Osteocyte (in vitro differentiated cells): ENCODE measurements at regions not wholly inside any gene's neighbourhood (a gene's known extent, or its start where the extent isn't known, plus 50 kb on each side); places are given as distances from the start of the nearest gene placed in this dataset.
A peak's percentile ranks its signal among the peaks of the same experiment; 100 is the strongest.

Experiments
- DNase-seq: peaks from one replicate; pipeline ENCODE4 v3.0.0; 2021; ENCODE audit warnings: mixed read lengths; ENCODE audit not compliant: unreplicated experiment; ENCODE audit errors: extremely low spot score
- H3K27ac Mint-ChIP-seq: one replicate; pipeline ENCODE4 v1.8.0; 2021; ENCODE audit warnings: mild to moderate bottlenecking, mixed read lengths; ENCODE audit not compliant: unreplicated experiment
- H3K27me3 Mint-ChIP-seq: one replicate; pipeline ENCODE4 v1.8.0; 2021; ENCODE audit warnings: mixed read lengths; ENCODE audit not compliant: unreplicated experiment
- H3K36me3 Mint-ChIP-seq: one replicate; pipeline ENCODE4 v1.8.0; 2021; ENCODE audit warnings: mixed read lengths; ENCODE audit not compliant: unreplicated experiment
- H3K4me1 Mint-ChIP-seq: one replicate; pipeline ENCODE4 v1.8.0; 2021; ENCODE audit warnings: mixed read lengths; ENCODE audit not compliant: unreplicated experiment
- H3K4me3 Mint-ChIP-seq: one replicate; pipeline ENCODE4 v1.8.0; 2021; ENCODE audit warnings: mild to moderate bottlenecking, moderate library complexity, mixed read lengths; ENCODE audit not compliant: unreplicated experiment
- H3K9me3 Mint-ChIP-seq: one replicate; pipeline ENCODE4 v1.8.0; 2021; ENCODE audit warnings: mixed read lengths; ENCODE audit not compliant: unreplicated experiment
- TF ChIP-seq, protein P1 (sequence below): fragments of 200-600 bp; sonication (generic); IDR thresholded peaks from 2 replicates; pipeline ENCODE4 v1.5.0; 2021; ENCODE audit warnings: antibody characterized with exemption, mild to moderate bottlenecking, moderate library complexity

DNA sequence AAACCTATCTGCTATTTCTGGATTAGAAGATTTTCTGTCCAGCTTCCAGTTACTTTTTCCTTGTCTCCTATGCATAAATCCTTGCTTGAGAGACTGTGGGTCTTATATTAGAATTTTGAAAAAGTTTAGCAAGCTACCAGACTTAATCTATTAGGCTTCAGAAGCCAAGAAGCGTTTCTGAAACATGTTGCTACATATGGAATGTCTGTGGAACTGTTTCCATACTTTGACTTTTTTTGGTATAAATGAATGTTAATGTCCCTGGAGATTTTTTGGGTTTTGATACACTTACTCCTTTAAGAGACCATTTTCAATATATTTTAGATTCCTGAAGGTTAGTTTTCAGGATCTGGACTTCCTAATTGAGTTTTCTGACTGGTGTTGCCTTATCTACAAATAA, 191.4 kb upstream of the SGCD start:
- Mint-ChIP-seq H3K4me3 (no peak overlapping the region), H3K36me3 (no peaks in the 10 kb centered on the region), H3K9me3 (peaks cover 4% of the 10 kb centered on the region), H3K27me3 (no peaks in the 10 kb centered on the region), H3K27ac (no peak overlapping the region), H3K4me1 (peaks cover 29% of the 10 kb centered on the region)
- TF ChIP-seq, protein P1, sequence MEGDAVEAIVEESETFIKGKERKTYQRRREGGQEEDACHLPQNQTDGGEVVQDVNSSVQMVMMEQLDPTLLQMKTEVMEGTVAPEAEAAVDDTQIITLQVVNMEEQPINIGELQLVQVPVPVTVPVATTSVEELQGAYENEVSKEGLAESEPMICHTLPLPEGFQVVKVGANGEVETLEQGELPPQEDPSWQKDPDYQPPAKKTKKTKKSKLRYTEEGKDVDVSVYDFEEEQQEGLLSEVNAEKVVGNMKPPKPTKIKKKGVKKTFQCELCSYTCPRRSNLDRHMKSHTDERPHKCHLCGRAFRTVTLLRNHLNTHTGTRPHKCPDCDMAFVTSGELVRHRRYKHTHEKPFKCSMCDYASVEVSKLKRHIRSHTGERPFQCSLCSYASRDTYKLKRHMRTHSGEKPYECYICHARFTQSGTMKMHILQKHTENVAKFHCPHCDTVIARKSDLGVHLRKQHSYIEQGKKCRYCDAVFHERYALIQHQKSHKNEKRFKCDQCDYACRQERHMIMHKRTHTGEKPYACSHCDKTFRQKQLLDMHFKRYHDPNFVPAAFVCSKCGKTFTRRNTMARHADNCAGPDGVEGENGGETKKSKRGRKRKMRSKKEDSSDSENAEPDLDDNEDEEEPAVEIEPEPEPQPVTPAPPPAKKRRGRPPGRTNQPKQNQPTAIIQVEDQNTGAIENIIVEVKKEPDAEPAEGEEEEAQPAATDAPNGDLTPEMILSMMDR: no peak
- no peak for DNase-seq

DNA sequence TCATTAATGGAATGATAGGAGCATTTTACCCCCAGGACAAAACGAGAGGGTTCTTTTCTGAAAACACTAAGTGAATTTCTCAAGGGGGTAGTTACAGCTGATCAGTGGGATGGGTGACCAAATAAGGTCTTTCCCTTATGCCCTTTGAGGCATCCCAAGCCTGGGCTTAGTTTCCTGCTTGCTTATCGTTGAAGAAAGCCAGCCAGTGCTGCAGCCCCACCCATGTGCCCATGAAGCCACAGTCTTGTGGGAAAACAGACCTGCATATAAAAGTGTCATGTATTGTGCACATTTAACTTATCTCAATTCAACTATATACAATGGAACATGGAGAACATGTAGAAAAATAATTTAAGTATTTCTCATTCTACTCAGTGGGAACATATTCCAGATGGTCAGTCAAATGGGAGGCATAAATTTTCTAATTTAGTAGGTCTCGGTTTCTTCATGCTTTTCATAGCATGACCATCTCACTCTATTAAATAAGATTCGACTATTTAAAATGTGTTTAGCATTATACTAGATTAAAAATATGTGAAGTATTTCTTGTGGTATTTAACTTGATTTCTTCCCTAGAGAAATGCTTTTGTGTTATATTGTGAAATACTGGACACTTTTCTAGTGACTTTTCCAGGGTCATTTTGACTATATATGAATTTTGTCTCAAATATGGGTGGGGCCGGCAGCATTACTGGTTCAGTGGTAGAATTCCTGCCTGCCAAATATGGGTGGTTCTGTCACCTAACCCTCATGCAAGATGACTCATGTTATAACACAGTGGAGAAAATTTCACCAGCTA, 189.7 kb upstream of the SGCD start:
- no peak for DNase-seq
- TF ChIP-seq, protein P1: no peak
- Mint-ChIP-seq H3K9me3 (peaks cover 4% of the 10 kb centered on the region), H3K27me3 (no peaks in the 10 kb centered on the region), H3K27ac (peak overlapping the region; percentile 56), H3K4me1 (peaks cover 29% of the 10 kb centered on the region), H3K36me3 (no peaks in the 10 kb centered on the region), H3K4me3 (no peak overlapping the region)

DNA sequence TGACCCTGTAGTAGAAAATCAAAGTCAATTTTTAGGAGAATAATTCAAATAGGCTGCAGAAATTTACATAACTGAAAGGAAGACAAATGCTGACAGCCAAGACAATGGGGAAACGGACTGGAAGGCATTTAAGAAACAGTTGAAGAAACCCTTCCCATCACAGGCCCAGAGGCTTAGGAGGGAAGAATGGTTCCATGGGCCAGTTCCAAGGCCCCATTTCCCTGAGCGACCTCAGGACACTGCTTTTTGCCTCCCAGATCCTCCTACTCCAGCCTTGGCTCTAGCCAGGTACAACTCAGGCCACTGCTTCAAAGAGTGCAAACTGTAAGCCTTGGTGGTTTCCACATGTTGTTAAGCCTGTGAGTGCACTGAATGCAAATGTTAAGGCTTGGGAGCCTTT, 184.1 kb upstream of the SGCD start:
- no peaks in the 10 kb centered on the region for H3K36me3 Mint-ChIP-seq
- H3K27ac Mint-ChIP-seq: no peak overlapping the region
- no peak overlapping the region for H3K4me3 Mint-ChIP-seq
- peaks cover 6% of the 10 kb centered on the region for H3K4me1 Mint-ChIP-seq
- H3K27me3 Mint-ChIP-seq: no peaks in the 10 kb centered on the region
- TF ChIP-seq, protein P1: no peak
- peaks cover 10% of the 10 kb centered on the region for H3K9me3 Mint-ChIP-seq
- DNase-seq: no peak

DNA sequence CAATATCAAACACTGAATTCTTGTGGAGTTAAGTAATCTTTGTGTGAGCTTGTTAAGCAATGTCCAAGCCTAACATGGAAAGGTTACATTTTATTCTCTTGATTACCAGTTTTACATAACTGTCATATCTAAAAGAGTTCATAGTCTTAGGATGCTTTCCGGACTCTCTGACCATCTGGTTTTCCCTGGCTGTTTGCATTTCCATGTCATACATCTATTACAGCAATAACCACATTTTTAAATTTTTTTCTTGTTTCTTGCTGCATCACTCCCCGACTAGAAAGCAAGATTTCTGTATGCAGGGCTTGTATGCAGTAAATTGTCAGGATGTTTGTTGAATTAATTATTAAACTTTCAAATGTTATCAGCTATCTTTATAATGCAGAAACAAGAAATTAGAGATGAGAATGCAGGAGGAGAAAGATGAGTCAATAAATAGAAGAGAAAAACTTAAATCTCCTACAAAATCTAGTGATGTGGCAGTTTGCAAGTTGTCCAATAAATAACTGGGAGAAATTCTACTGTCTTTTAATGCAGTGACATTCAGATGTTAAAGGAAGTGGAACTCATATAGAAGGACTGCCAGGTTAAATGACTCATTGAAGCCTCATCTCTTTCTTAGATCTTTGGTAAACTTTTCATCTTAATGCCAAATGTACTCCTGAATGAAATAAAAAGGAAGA, 179.6 kb upstream of the SGCD start:
- Mint-ChIP-seq H3K9me3 (peaks cover 4% of the 10 kb centered on the region), H3K27me3 (no peaks in the 10 kb centered on the region), H3K36me3 (no peaks in the 10 kb centered on the region), H3K4me1 (peaks cover 4% of the 10 kb centered on the region), H3K4me3 (no peak overlapping the region), H3K27ac (no peak overlapping the region)
- DNase-seq: no peak
- TF ChIP-seq, protein P1: no peak

DNA sequence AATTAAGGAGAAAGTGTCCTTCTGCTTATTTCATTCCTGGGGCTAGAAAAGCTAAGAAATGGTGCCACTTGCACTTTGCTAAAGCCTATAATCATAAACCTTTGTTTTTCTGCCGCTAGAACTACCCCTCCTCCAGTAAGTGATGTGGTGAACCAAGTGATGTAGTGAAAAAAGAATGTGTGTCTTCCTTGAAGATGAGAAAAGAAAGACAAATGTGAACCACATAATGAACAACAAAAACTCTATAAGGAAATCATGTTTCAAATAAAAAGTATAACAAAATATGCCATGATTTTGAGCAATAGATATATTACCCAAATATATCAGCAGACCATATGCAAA, 179.0 kb upstream of the SGCD start:
- no peak overlapping the region for H3K27ac Mint-ChIP-seq
- H3K4me1 Mint-ChIP-seq: peaks cover 4% of the 10 kb centered on the region
- no peaks in the 10 kb centered on the region for H3K9me3 Mint-ChIP-seq
- no peak overlapping the region for H3K4me3 Mint-ChIP-seq
- H3K27me3 Mint-ChIP-seq: no peaks in the 10 kb centered on the region
- no peaks in the 10 kb centered on the region for H3K36me3 Mint-ChIP-seq
- TF ChIP-seq, protein P1: no peak
- no peak for DNase-seq
